Gastrocnemius medialis (tissue), 4 donors: ENCODE measurements at regions not wholly inside any gene's neighbourhood (a gene's known extent, or its start where the extent isn't known, plus 50 kb on each side); places are given as distances from the start of the nearest gene placed in this dataset.

ENCODE experiments used
- CTCF ChIP-seq, 5 experiments: fragments of 450-650 bp in 3 of 5; fragments of 200-600 bp in 2 of 5; sonication (generic) in 2 of 5; IDR thresholded peaks in 4 of 5; conservative IDR thresholded peaks in 1 of 5; 1 replicate in 4 of 5; 2 replicates in 1 of 5; pipeline ENCODE4 v1.5.1; 2016 to 2019; ENCODE audit warnings: antibody characterized with exemption in 5 of 5, mild to moderate bottlenecking in 3 of 5, moderate library complexity in 3 of 5
- POLR2A ChIP-seq, 2 donors: fragments of 450-650 bp; IDR thresholded peaks; one replicate each; pipeline ENCODE4 v1.6.1; 2017; ENCODE audit warnings: antibody characterized with exemption in 2 of 2, mild to moderate bottlenecking in 2 of 2, moderate library complexity in 2 of 2

GRCh38 chr10:108374991-108375390 lies 1210.5 kb upstream of the SORCS1 start:
- TF ChIP-seq CTCF (IDR thresholded peaks at IDR 0.05 in 4 of 5, conservative IDR thresholded peaks at IDR 0.05 in 1 of 5) (no peak), POLR2A (IDR thresholded peaks at IDR 0.05) (no peak)
